PFSK-1 (cell line): ENCODE measurements at regions not wholly inside any gene's neighbourhood (a gene's known extent, or its start where the extent isn't known, plus 50 kb on each side); places are given as distances from the start of the nearest gene placed in this dataset.

Experiments used
- FOXP2 ChIP-seq: optimal IDR thresholded peaks from 2 replicates; pipeline ENCODE3; 2011; ENCODE audit warnings: borderline replicate concordance, control low read depth, inconsistent platforms; ENCODE audit not compliant: insufficient read depth; ENCODE audit errors: extremely low read length, extremely low read depth
- POLR2AphosphoS5 ChIP-seq: IDR thresholded peaks from 2 replicates; pipeline ENCODE4 v1.6.1; 2012; ENCODE audit warnings: low read depth, mild to moderate bottlenecking, control low read depth, low read length, moderate library complexity
- REST ChIP-seq, 2 experiments: IDR thresholded peaks; 2 replicates each; pipeline versions ENCODE4 v1.6.1 to v1.8.0; 2011 to 2012; ENCODE audit warnings: low read depth in 2 of 2, low read length in 2 of 2, control low read depth in 1 of 2, inconsistent platforms in 1 of 2, mild to moderate bottlenecking in 1 of 2, moderate library complexity in 1 of 2; ENCODE audit not compliant: insufficient read depth in 1 of 2
- SIN3A ChIP-seq: IDR thresholded peaks from 2 replicates; pipeline ENCODE4 v1.6.1; 2012; ENCODE audit warnings: mild to moderate bottlenecking, low read length, moderate library complexity, borderline replicate concordance; ENCODE audit not compliant: insufficient read depth
- TAF1 ChIP-seq: IDR thresholded peaks from 2 replicates; pipeline ENCODE4 v1.6.1; 2012; ENCODE audit warnings: low read length, control low read depth, borderline replicate concordance; ENCODE audit not compliant: insufficient read depth

GRCh38 chr7:25851332-25852210, 300.4 kb upstream of the NFE2L3 start:
- no peak for TF ChIP-seq SIN3A
- no peak for TF ChIP-seq FOXP2
- no peak for TF ChIP-seq REST (IDR thresholded peaks at IDR 0.05; ENCODE audit: insufficient read depth in 1 of 2, low read depth in 2 of 2, low read length in 2 of 2)
- no peak for TF ChIP-seq POLR2AphosphoS5

GRCh38 chr7:25852211-25852938, 299.6 kb upstream of the NFE2L3 start:
- TF ChIP-seq REST (IDR thresholded peaks at IDR 0.05; ENCODE audit: insufficient read depth in 1 of 2, low read depth in 2 of 2, low read length in 2 of 2) (no peak), TAF1 (no peak), FOXP2 (no peak), POLR2AphosphoS5 (no peak), SIN3A (no peak)

- TF ChIP-seq POLR2AphosphoS5 (no peak), TAF1 (no peak), REST (IDR thresholded peaks at IDR 0.05; ENCODE audit: insufficient read depth in 1 of 2, low read depth in 2 of 2, low read length in 2 of 2) (no peak), SIN3A (no peak), FOXP2 (no peak)
These were observed 299.1 kb upstream of the NFE2L3 start for GRCh38 chr7:25852939-25853271.

- TF ChIP-seq POLR2AphosphoS5 (no peak), SIN3A (no peak), REST (IDR thresholded peaks at IDR 0.05; ENCODE audit: insufficient read depth in 1 of 2, low read depth in 2 of 2, low read length in 2 of 2) (no peak), FOXP2 (no peak), TAF1 (no peak)
These were observed 298.7 kb upstream of the NFE2L3 start for GRCh38 chr7:25853314-25853713.
